ENCODE measurements at regions not wholly inside any gene's neighbourhood (a gene's known extent, or its start where the extent isn't known, plus 50 kb on each side); places are given as distances from the start of the nearest gene placed in this dataset.
"Not testable (repeated sequence)": the region's sequence is repeated elsewhere in the genome, so short reads cannot be mapped to it uniquely, and the experiment has no call there.

- DNase-seq (ENCODE audit: low spot score): no peak
Observed at GRCh38 chr5:91315701-91316100, 67.4 kb downstream of the ARRDC3 start.

GRCh38 chr5:91313757-91314673 lies 69.1 kb downstream of the ARRDC3 start:
- DNase-seq (ENCODE audit: low spot score): peak; percentile 99

DNA sequence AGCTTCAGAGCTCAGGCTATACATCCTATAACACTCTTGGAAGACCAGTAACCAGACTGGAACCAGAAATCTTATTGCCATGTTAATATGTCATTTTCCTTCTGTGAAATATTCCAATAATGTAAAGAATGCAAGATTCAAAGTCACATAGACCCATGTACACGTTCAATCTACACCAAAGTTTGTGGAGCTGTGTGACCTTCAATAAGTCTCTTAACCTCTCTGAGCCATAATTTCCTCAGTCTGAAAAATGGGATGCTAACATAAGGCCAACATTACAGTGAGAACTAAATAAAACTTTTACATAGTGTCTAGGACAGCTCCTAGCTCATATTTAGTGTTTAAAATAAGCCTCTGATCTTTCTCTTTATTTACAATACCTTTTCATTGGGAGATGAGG lies 70.4 kb downstream of the ARRDC3 start:
- DNase-seq (ENCODE audit: low spot score): no peak

GRCh38 chr5:91311697-91312501 lies 71.2 kb downstream of the ARRDC3 start:
- DNase-seq (ENCODE audit: low spot score): peak; percentile 99

GRCh38 chr5:91311168-91311696 lies 71.9 kb downstream of the ARRDC3 start:
- DNase-seq (ENCODE audit: low spot score): no peak

DNA sequence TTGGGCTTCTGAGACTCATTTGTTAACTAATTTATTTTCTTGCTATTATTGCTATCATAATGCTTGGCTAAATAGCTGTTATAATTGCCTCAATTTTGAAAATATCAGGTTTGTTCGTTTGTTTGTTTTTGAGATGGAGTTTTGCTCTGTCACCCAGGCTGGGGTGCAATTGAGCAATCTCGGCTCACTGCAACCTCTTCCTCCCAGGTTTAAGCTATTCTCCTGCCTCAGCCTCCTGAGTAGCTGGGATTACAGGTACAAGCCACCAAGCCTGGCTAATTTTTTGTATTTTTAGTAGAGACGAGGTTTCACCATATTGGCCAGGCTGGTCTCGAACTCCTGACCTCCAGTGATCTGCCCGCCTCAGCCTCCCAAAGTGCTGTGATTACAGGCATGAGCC lies 75.0 kb downstream of the ARRDC3 start:
- DNase-seq (ENCODE audit: low spot score): not testable (repeated sequence)

GRCh38 chr5:91307048-91307447 lies 76.1 kb downstream of the ARRDC3 start:
- no peak for DNase-seq (ENCODE audit: low spot score)

DNA sequence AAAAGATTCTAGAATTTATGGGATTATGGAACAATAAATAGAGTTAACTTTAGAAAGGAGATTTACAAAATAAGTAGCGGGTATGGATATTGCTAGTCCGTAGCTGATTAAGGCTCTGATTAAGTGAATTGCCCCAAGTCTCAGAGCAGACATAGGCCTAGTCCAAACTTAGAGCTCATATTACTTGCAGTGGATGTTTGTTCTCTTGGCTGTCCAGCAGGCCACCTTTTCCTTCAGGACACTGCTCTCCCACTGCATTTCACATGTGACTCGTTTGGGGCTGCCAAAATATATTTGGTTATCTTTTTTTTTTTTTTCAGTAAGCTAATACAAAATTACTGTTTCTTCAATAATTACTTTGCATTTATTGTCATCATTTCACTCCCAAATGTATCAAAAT lies 76.6 kb downstream of the ARRDC3 start:
- DNase-seq (ENCODE audit: low spot score): no peak

- no peak for DNase-seq (ENCODE audit: low spot score)
Observed at GRCh38 chr5:91305640-91306039, 77.5 kb downstream of the ARRDC3 start.

DNA sequence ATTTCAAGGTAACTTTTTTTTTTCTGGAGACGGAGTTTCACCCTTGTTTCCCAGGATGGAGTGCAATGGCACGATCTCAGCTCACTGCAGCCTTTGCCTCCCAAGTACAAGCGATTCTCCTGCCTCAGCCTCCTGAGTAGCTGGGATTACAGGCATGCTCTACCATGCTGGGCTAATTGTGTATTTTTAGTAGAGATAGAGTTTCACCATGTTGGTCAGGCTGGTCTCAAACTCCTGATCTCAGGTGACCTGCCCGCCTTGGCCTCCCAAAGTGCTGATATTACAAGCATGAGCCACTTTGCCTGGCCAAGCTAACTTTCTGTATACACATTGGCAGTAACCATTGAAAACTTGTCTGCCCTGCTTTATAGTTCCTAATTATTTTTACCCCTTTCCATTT lies 79.1 kb downstream of the ARRDC3 start:
- not testable (repeated sequence) for DNase-seq (ENCODE audit: low spot score)

GRCh38 chr5:91302958-91303357 lies 80.2 kb downstream of the ARRDC3 start:
- no peak for DNase-seq (ENCODE audit: low spot score)

- no peak for DNase-seq (ENCODE audit: low spot score)
Observed at GRCh38 chr5:91302305-91302704, 80.8 kb downstream of the ARRDC3 start.

DNA sequence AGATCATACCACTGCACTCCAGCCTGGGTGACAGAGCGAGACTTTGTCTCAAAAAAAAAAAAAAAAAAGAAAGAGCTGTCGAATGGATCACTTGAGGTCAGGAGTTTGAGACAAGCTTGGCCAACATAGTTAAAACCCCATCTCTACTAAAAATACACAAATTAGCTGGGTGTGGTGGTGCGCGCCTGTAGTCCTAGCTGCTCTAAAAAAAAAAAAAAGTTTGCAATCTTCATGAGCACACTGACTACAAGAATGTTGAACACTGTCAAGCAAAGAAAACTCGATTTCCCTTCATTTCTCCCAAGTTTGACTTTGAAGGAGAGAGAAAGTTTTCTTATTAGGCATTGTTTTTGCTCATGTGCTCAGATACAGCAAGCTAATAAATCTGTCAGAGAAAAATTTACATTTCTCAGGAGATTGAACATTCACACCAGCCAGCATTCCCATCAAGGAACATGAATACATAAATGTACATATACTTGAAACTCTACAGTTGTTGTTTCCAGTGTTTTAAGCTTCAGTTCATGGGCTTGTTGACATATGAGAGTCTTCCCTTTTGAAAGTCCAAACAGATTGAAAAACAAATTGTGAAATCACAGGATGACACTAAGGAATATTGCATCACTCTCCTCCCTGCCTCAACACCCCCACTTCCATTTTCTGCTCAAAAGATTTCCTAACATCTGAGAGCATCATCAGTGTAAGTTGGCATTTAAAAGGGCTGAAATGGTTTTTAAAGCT lies 81.8 kb downstream of the ARRDC3 start:
- DNase-seq (ENCODE audit: low spot score): no peak

DNA sequence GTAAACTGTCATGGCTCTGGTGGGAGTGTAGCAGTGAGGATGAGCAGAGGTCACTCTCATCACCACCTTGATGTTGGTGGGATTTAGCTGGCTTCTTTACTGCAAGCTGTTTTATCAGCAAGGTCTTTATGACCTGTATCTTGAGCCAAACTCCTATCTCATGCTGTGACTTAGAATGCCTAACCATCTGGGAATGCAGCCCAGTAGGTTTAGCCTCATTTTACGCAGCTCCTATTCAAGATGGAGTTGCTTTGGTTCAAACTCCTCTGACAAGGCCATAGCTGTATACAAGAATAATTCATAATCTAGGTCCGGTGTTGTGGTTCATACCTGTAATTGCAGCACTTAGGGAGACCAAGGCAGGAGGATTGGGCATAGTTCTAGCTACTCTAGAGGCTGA lies 85.1 kb downstream of the ARRDC3 start:
- DNase-seq (ENCODE audit: low spot score): no peak

DNA sequence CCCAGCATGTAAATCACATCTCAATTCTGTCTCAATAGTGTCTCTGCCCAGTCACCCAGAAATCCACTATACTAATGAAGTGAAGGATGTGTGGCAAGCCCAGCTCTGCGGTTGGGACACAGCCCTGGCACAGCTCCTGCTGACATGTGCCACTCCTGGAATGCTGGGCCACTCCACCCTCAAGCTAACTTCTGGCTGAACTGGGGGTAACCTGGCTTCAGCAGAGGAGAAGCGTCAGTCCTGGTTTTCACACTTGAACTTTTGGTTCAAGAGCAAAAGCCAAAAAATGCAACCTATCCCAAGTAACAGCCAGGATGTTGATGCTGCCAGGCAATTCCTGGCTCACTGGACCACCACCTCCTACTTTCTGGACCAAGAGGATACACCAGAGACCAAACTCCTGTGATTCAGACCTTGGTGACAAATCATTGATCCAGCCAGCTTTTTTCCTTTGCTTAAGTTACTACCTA lies 86.4 kb downstream of the ARRDC3 start:
- peak; percentile 40 for DNase-seq (ENCODE audit: low spot score)

DNA sequence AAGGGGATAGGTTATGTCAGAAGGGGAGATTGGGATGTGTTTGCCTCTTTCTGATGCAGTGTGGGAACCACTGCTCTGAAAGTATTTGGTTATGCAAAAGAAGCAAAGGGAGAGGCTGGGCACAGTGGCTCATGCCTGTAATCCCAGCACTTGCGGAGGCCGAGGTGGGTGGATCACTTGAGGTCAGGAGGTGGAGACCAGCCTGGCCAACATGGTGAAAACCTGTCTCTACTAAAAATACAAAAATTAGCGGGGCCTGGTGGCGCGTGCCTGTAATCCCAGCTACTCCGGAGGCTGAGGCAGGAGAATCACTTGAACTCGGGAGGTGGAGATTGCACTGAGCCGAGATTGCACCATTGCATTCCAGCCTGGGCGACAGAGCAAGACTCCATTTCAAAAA lies 87.0 kb downstream of the ARRDC3 start:
- not testable (repeated sequence) for DNase-seq (ENCODE audit: low spot score)

DNA sequence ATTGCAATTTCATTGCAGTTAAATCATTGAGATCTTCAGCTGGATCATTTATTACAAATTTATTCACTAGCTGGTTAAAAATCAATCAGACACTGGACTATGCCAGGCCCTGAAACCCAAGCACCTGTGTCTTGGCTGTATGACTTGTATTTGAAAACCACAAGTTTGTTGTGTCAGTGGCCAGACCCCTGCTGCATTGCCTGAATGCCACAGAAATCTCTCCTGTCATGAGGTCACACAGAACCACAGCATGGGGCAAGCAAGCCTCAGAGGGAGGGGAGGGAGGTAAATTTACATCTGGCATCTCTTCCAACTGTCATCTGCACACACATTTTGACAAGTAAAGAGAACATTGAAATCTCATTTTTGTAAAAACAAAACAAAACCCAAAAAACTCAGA lies 90.0 kb downstream of the ARRDC3 start:
- DNase-seq (ENCODE audit: low spot score): peak; percentile 75

DNA sequence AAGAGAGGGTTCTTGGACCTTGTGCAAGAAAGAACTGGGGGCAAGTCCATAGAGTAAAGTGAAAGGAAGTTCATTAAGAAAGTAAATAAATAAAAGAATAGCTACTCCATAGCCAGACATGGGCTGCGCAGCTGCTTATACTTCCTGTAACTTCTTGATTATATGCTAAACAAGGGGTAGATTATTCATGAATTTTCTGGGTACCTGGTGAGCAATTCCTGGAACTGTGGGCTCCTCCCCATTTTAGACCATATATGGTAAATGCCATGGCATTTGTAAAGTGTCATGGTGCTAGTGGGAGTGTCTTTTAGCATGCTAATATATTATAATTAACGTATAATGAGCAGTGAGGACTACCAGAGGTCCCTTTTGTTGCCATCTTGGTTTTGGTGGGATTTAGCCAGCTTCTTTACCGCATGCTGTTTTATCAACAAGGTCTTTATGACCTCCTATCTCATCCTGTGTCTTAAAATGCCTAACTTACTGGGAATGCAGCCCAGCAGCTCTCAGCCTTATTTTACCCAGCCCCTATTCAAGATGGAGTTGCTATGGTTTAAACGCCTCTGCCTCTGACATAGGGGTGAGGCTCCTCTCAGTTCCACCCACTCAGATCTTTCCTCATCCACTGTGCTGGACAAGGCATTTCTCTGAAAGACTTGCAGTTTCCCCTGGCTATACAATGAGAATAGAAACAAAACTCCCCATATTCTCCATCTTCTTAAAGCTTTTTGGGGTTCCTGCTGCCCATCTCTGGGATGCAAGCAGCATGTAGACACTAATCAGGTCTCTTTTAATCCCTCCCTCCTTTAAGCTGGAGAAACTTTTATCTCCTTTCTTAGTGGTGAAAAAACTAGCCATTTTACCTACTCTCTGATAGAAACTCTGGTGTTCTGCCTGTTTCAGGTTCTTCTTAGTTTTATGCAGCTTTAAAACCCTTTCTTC lies 91.2 kb downstream of the ARRDC3 start:
- no peak for DNase-seq (ENCODE audit: low spot score)

DNA sequence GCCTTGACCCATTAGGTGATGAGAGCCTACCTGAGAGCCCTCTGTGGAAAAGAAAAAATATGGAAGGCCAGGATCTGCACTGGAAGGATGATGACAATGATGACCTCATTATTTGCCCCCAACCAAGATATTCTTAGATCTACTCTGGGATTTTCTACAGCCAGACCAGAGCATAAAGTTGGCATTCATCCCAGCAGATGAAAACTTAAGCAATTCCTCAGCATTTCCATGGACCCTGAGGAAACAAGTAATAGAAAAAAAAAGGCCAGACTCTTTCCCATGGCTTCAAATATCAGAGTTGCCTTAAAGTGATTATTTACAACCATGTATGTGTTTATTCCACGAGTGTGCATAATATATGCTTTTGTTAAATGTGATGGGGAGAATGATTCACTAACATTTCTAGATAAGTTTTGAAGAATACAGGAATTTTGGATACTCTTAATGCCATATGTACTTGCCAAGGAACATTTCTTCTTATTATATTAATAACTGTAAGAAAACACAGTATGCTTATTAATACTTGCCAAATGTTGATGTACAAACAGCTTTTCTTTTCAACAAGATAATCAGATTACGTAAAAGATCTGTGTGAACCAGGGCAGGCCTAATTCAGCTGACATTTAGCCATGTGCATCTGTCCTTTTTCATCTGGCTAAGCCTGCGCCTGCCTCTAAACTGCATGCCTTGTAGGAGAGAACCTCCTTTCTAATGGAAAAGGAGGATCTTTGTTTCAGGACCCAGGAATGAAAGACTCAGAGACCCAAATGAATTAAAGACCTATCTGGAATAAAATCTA lies 94.8 kb downstream of the ARRDC3 start:
- no peak for DNase-seq (ENCODE audit: low spot score)

- not testable (repeated sequence) for DNase-seq (ENCODE audit: low spot score)
Observed at GRCh38 chr5:91285062-91285461, 98.1 kb downstream of the ARRDC3 start.
